ENCODE measurements at regions not wholly inside any gene's neighbourhood (a gene's known extent, or its start where the extent isn't known, plus 50 kb on each side); places are given as distances from the start of the nearest gene placed in this dataset.
"Not testable (repeated sequence)": the region's sequence is repeated elsewhere in the genome, so short reads cannot be mapped to it uniquely, and the experiment has no call there.

DNA sequence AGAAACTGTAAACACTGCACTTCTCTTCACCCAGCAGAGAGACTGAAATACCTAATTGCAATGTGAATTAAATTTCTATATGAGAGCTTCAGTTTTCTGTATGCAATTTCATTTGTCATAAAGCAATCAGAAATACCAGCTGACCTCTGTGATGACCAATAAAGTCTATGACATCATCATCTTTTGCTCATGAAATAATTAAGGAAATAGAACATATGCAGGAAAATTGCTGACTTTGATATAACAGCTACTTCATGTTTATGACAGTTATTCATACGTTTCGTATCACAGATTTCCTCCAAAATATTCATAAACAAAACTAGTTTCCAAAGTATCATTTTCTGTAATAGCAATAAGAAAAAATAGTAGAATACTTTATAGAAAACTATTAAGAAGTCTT lies 652.3 kb downstream of the SLCO4C1 start:
- no peak overlapping the region for H3K27ac ChIP-seq (replicated peaks)
- H3K4me3 ChIP-seq (replicated peaks; ENCODE audit: insufficient read depth, low read length): no peak overlapping the region
- no peak for TF ChIP-seq REST (IDR thresholded peaks at IDR 0.05; ENCODE audit: insufficient replicate concordance, low read depth)
- no peak for TF ChIP-seq GABPA (IDR thresholded peaks at IDR 0.05; ENCODE audit: low read depth)
- TF ChIP-seq CTCF (IDR thresholded peaks at IDR 0.05; ENCODE audit: insufficient read depth, low read length): no peak
- no peak for DNase-seq (ENCODE audit: low read depth in 1 of 2, low spot score in 1 of 2)
- H3K27me3 ChIP-seq (ENCODE audit: insufficient read depth, poor library complexity, severe bottlenecking): no peaks in the 10 kb centered on the region

DNA sequence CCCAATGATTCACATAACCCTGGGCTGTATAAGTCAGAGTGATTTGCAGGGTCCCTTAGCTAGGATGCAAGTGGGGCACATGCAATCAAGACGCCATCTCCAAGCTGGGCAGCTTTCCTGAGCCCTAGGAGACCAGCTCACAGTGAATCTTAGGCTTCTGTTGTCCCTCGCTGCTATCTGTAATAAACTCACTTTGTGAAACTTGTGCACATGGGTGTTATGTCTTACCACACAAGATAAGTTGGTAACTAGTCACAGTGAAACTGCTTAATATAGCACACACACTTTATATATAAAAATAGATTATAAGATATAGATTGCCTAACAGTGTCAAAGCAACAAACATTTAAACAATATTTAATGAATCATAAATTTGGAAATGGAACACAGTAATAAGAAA lies 658.5 kb downstream of the SLCO4C1 start:
- Histone ChIP-seq H3K4me3 (replicated peaks; ENCODE audit: insufficient read depth, low read length) (no peak overlapping the region), H3K27ac (replicated peaks) (no peak overlapping the region), H3K27me3 (ENCODE audit: insufficient read depth, poor library complexity, severe bottlenecking) (no peaks in the 10 kb centered on the region)
- DNase-seq (ENCODE audit: low read depth in 1 of 2, low spot score in 1 of 2): no peak
- TF ChIP-seq CTCF (IDR thresholded peaks at IDR 0.05; ENCODE audit: insufficient read depth, low read length) (no peak), POLR2AphosphoS5 (IDR thresholded peaks at IDR 0.05; ENCODE audit: low read depth) (no peak), GABPA (IDR thresholded peaks at IDR 0.05; ENCODE audit: low read depth) (no peak), REST (IDR thresholded peaks at IDR 0.05; ENCODE audit: insufficient replicate concordance, low read depth) (no peak), SPI1 (IDR thresholded peaks at IDR 0.05; ENCODE audit: borderline replicate concordance, low read depth) (no peak)

DNA sequence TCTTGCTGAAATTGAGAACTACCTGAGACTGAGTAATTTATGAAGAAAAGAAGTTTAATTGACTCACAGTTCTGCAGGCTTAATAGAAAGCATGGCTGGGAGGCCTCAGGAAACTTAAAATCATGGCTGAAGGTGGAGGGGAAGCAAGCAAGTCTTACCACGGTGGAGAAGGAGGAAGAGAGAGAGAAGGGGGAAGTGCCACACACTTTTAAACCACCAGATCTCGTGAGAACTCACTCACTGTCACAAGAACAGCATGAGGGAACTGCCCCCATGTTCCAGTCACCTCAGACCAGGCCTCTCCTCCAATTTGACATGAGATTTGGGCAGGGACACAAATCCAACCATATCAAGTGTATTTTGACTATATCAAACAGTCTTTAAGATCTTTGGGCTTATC lies 668.3 kb downstream of the SLCO4C1 start:
- TF ChIP-seq SPI1 (IDR thresholded peaks at IDR 0.05; ENCODE audit: borderline replicate concordance, low read depth): peak; percentile 59; the same call in 1 of the 2 replicates
- peak; percentile 6 to 37 for DNase-seq (ENCODE audit: low read depth in 1 of 2, low spot score in 1 of 2)
- H3K27ac ChIP-seq (replicated peaks); H3K4me3 ChIP-seq (replicated peaks; ENCODE audit: insufficient read depth, low read length); H3K27me3 ChIP-seq (ENCODE audit: insufficient read depth, poor library complexity, severe bottlenecking): not testable (repeated sequence)

- TF ChIP-seq SPI1 (IDR thresholded peaks at IDR 0.05; ENCODE audit: borderline replicate concordance, low read depth) (no peak), CTCF (IDR thresholded peaks at IDR 0.05; ENCODE audit: insufficient read depth, low read length) (no peak), GABPA (IDR thresholded peaks at IDR 0.05; ENCODE audit: low read depth) (no peak), POLR2AphosphoS5 (IDR thresholded peaks at IDR 0.05; ENCODE audit: low read depth) (no peak)
- no peak for DNase-seq (ENCODE audit: low read depth in 1 of 2, low spot score in 1 of 2)
- Histone ChIP-seq H3K27me3 (ENCODE audit: insufficient read depth, poor library complexity, severe bottlenecking) (no peaks in the 10 kb centered on the region), H3K27ac (replicated peaks) (no peak overlapping the region), H3K4me3 (replicated peaks; ENCODE audit: insufficient read depth, low read length) (no peak overlapping the region)
Measured at GRCh38 chr5:101626572-101626971, 669.5 kb downstream of the SLCO4C1 start.
